H9 (cell line): ENCODE measurements at regions not wholly inside any gene's neighbourhood (a gene's known extent, or its start where the extent isn't known, plus 50 kb on each side); places are given as distances from the start of the nearest gene placed in this dataset.

Source experiments
- DNase-seq: peaks from one replicate; pipeline ENCODE4 v3.0.0-alpha.2; 2017
- H2AFZ ChIP-seq: one replicate; pipeline ENCODE4 v1.6.1; 2013; ENCODE audit warnings: mild to moderate bottlenecking, low read length, control low read depth, moderate library complexity
- H2AK5ac ChIP-seq: 2 replicates; pipeline ENCODE4 v1.6.1; 2013; ENCODE audit warnings: low read length, control low read depth, mixed read lengths; ENCODE audit not compliant: insufficient read length
- H2BK120ac ChIP-seq: one replicate; pipeline ENCODE4 v1.6.1; 2013; ENCODE audit warnings: low read depth, mild to moderate bottlenecking, low read length, control low read depth, inconsistent platforms; ENCODE audit not compliant: poor library complexity, severe bottlenecking
- H2BK12ac ChIP-seq: 2 replicates; pipeline ENCODE4 v1.6.1; 2013; ENCODE audit warnings: low read length, control low read depth, mixed read lengths, low read depth; ENCODE audit not compliant: insufficient read length
- H2BK15ac ChIP-seq: 2 replicates; pipeline ENCODE4 v1.6.1; 2013; ENCODE audit warnings: low read depth, low read length, control low read depth
- H2BK20ac ChIP-seq: one replicate; pipeline ENCODE4 v1.6.1; 2013; ENCODE audit warnings: low read depth, mild to moderate bottlenecking, low read length, control low read depth, inconsistent platforms; ENCODE audit not compliant: poor library complexity, severe bottlenecking
- H2BK5ac ChIP-seq: 2 replicates; pipeline ENCODE4 v1.6.1; 2013; ENCODE audit warnings: low read length, control low read depth, mixed read lengths; ENCODE audit not compliant: insufficient read length
- H3K14ac ChIP-seq: 2 replicates; pipeline ENCODE4 v1.6.1; 2013; ENCODE audit warnings: low read length, control low read depth; ENCODE audit not compliant: insufficient read depth
- H3K18ac ChIP-seq: 2 replicates; pipeline ENCODE4 v1.6.1; 2013; ENCODE audit warnings: low read depth, mild to moderate bottlenecking, mixed read lengths, low read length, control low read depth; ENCODE audit not compliant: insufficient read length
- H3K23ac ChIP-seq: 2 replicates; pipeline ENCODE4 v1.6.1; 2013; ENCODE audit warnings: low read length, control low read depth, mixed read lengths, low read depth; ENCODE audit not compliant: insufficient read length
- H3K23me2 ChIP-seq: 2 replicates; pipeline ENCODE4 v1.6.1; 2013; ENCODE audit warnings: low read depth, mild to moderate bottlenecking, mixed read lengths, low read length, control low read depth; ENCODE audit not compliant: insufficient read length, poor library complexity, severe bottlenecking
- H3K27ac ChIP-seq: 2 replicates; pipeline ENCODE4 v1.5.1; 2013; ENCODE audit warnings: low read length, control low read depth, mixed read lengths, low read depth; ENCODE audit not compliant: insufficient read length
- H3K27me3 ChIP-seq: 2 replicates; pipeline ENCODE4 v1.6.1; 2013; ENCODE audit warnings: low read length, control low read depth, inconsistent platforms; ENCODE audit not compliant: insufficient read depth
- H3K4ac ChIP-seq: 2 replicates; pipeline ENCODE4 v1.6.1; 2013; ENCODE audit warnings: low read depth, mild to moderate bottlenecking, control low read depth, inconsistent platforms, low read length, moderate library complexity
- H3K4me1 ChIP-seq: 2 replicates; pipeline ENCODE4 v1.6.1; 2013; ENCODE audit warnings: low read length, control low read depth, inconsistent platforms; ENCODE audit not compliant: insufficient read depth
- H3K4me2 ChIP-seq: 2 replicates; pipeline ENCODE4 v1.6.1; 2013; ENCODE audit warnings: low read length, control low read depth, mixed read lengths; ENCODE audit not compliant: insufficient read length, insufficient read depth
- H3K56ac ChIP-seq: 2 replicates; pipeline ENCODE4 v1.6.1; 2013; ENCODE audit warnings: low read depth, mild to moderate bottlenecking, mixed read lengths, low read length, control low read depth; ENCODE audit not compliant: insufficient read length
- H3K79me1 ChIP-seq: 2 replicates; pipeline ENCODE4 v1.6.1; 2013; ENCODE audit warnings: low read depth, mild to moderate bottlenecking, moderate library complexity, low read length, control low read depth, inconsistent platforms; ENCODE audit not compliant: insufficient read depth, poor library complexity, severe bottlenecking
- H3K79me2 ChIP-seq: 2 replicates; pipeline ENCODE4 v1.6.1; 2013; ENCODE audit warnings: low read length, control low read depth, inconsistent platforms; ENCODE audit not compliant: insufficient read depth
- H3K9ac ChIP-seq: 2 replicates; pipeline ENCODE4 v1.6.1; 2013; ENCODE audit warnings: low read length, control low read depth, mixed read lengths; ENCODE audit not compliant: insufficient read length; ENCODE audit errors: extremely low read depth
- H3K9me3 ChIP-seq: one replicate; pipeline ENCODE4 v1.6.1; 2013; ENCODE audit warnings: low read depth, low read length, inconsistent platforms; ENCODE audit not compliant: control insufficient read depth
- H3T11ph ChIP-seq: one replicate; pipeline ENCODE4 v1.6.1; 2013; ENCODE audit warnings: mild to moderate bottlenecking, low read length, control low read depth, inconsistent platforms
- H4K20me1 ChIP-seq: one replicate; pipeline ENCODE4 v1.6.1; 2013; ENCODE audit not compliant: control insufficient read depth, insufficient read length, insufficient read depth
- H4K5ac ChIP-seq: 2 replicates; pipeline ENCODE4 v1.6.1; 2013; ENCODE audit warnings: low read depth, mild to moderate bottlenecking, mixed read lengths, low read length, control low read depth; ENCODE audit not compliant: insufficient read length
- H4K8ac ChIP-seq: replicated peaks from 2 replicates; pipeline ENCODE4 v1.6.1; 2013; ENCODE audit warnings: low read length, control low read depth, mixed read lengths, low read depth; ENCODE audit not compliant: insufficient read length
- H4K91ac ChIP-seq: 2 replicates; pipeline ENCODE4 v1.6.1; 2013; ENCODE audit warnings: low read depth, mild to moderate bottlenecking, moderate library complexity, mixed read lengths, low read length, control low read depth; ENCODE audit not compliant: insufficient read length
- H3K27ac Mint-ChIP-seq, 3 experiments: 2 replicates in 2 of 3; 3 replicates in 1 of 3; pipeline ENCODE4 v1.8.0; 2020 to 2021; ENCODE audit warnings: mixed read lengths in 3 of 3, mild to moderate bottlenecking in 1 of 3, moderate library complexity in 1 of 3
- H3K27me3 Mint-ChIP-seq: 2 replicates; pipeline ENCODE4 v1.8.0; 2021; ENCODE audit warnings: low read depth, mild to moderate bottlenecking, moderate library complexity, mixed read lengths
- H3K36me3 Mint-ChIP-seq, 3 experiments: 2 replicates in 2 of 3; 3 replicates in 1 of 3; pipeline ENCODE4 v1.8.0; 2020 to 2021; ENCODE audit warnings: low read depth in 3 of 3, mixed read lengths in 3 of 3; ENCODE audit not compliant: insufficient read depth in 1 of 3
- H3K4me1 Mint-ChIP-seq, 2 experiments: 2 replicates each; pipeline ENCODE4 v1.8.0; 2020; ENCODE audit warnings: mixed read lengths in 2 of 2
- H3K4me3 Mint-ChIP-seq, 2 experiments: 2 replicates in 1 of 2; 3 replicates in 1 of 2; pipeline ENCODE4 v1.8.0; 2020 to 2021; ENCODE audit warnings: mild to moderate bottlenecking in 2 of 2, mixed read lengths in 2 of 2, moderate library complexity in 1 of 2
- H3K9me3 Mint-ChIP-seq, 2 experiments: 2 replicates in 1 of 2; 3 replicates in 1 of 2; pipeline ENCODE4 v1.8.0; 2020; ENCODE audit warnings: mild to moderate bottlenecking in 2 of 2, mixed read lengths in 2 of 2, moderate library complexity in 1 of 2
- WGBS: extraction: QIAGEN DNeasy Blood & Tissue Kit; methylation state at CpG from one replicate; pipeline ENCODE4 v1.1.7; 2013; ENCODE audit warnings: missing lambda C conversion rate, low lambda C conversion rate, mixed read lengths; ENCODE audit not compliant: insufficient read length; ENCODE audit errors: extremely low coverage; 5-methylcytosine and 5-hydroxymethylcytosine counted together
- TF ChIP-seq, protein P1 (sequence below): fragments of 200-600 bp; sonication (generic); conservative IDR thresholded peaks from 3 replicates; pipeline ENCODE4 v1.8.0; 2021; ENCODE audit warnings: antibody characterized with exemption, mild to moderate bottlenecking

DNA sequence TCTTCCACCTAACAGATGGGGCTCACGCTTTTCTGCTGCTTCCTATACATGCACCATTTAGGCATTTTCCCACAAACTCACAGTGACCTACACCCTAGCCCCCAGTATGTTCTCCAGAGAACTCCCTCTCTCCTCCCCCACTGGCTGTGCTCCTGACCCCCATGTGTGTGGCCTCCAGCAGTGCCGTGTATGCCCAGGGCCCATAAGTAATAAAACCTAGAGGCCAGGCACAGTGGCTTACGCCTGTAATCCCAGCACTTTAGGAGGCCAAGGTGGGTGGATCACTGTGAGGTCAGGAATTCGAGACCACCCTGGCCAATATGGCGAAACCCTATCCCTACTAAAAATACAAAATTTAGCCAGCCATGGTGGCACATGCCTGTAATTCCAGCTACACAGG, 54.7 kb upstream of the NXT1 start:
- no peak overlapping the region for H2BK15ac ChIP-seq
- Mint-ChIP-seq H3K27ac (no peak overlapping the region), H3K4me3 (no peak overlapping the region), H3K27me3 (no peaks in the 10 kb centered on the region; the same call in 1 of the 2 replicates), H3K36me3 (peaks cover 0 to 1% (median 0%) of the 10 kb centered on the region in 3 experiments; a peak in 2 of 7 replicates), H3K9me3 (peaks cover 0 to 3% of the 10 kb centered on the region in 2 experiments; a peak in 2 of 5 replicates), H3K4me1 (peaks cover 11 to 17% of the 10 kb centered on the region in 2 experiments)
- DNase-seq = no peak
- no peak overlapping the region for H3K9ac ChIP-seq
- H2BK20ac ChIP-seq = no peak overlapping the region
- H3K27me3 ChIP-seq = no peaks in the 10 kb centered on the region
- H3K79me1 ChIP-seq = no peaks in the 10 kb centered on the region
- no peak overlapping the region for H3K56ac ChIP-seq
- H4K8ac ChIP-seq = no peak overlapping the region
- no peaks in the 10 kb centered on the region for H3K79me2 ChIP-seq
- H4K5ac ChIP-seq = no peak overlapping the region
- H2BK12ac ChIP-seq = no peak overlapping the region
- no peak overlapping the region for H3K23ac ChIP-seq
- H2AFZ ChIP-seq = no peak overlapping the region
- H3K4ac ChIP-seq = no peak overlapping the region
- no peaks in the 10 kb centered on the region for H4K20me1 ChIP-seq
- H2BK120ac ChIP-seq = no peak overlapping the region
- TF ChIP-seq, protein P1, sequence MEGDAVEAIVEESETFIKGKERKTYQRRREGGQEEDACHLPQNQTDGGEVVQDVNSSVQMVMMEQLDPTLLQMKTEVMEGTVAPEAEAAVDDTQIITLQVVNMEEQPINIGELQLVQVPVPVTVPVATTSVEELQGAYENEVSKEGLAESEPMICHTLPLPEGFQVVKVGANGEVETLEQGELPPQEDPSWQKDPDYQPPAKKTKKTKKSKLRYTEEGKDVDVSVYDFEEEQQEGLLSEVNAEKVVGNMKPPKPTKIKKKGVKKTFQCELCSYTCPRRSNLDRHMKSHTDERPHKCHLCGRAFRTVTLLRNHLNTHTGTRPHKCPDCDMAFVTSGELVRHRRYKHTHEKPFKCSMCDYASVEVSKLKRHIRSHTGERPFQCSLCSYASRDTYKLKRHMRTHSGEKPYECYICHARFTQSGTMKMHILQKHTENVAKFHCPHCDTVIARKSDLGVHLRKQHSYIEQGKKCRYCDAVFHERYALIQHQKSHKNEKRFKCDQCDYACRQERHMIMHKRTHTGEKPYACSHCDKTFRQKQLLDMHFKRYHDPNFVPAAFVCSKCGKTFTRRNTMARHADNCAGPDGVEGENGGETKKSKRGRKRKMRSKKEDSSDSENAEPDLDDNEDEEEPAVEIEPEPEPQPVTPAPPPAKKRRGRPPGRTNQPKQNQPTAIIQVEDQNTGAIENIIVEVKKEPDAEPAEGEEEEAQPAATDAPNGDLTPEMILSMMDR = no peak
- H3K4me2 ChIP-seq = no peak overlapping the region
- no peak overlapping the region for H4K91ac ChIP-seq
- H2BK5ac ChIP-seq = no peak overlapping the region
- no peak overlapping the region for H2AK5ac ChIP-seq
- no peaks in the 10 kb centered on the region for H3K23me2 ChIP-seq
- H3K9me3 ChIP-seq = no peaks in the 10 kb centered on the region
- no CpG with 5 or more reads among the region's 5 CpGs for WGBS
- no peak overlapping the region for H3K14ac ChIP-seq
- no peak overlapping the region for H3T11ph ChIP-seq
- no peak overlapping the region for H3K18ac ChIP-seq
- H3K27ac ChIP-seq = no peak overlapping the region
- no peaks in the 10 kb centered on the region for H3K4me1 ChIP-seq
